ENCODE measurements at regions not wholly inside any gene's neighbourhood (a gene's known extent, or its start where the extent isn't known, plus 50 kb on each side); places are given as distances from the start of the nearest gene placed in this dataset.

DNA sequence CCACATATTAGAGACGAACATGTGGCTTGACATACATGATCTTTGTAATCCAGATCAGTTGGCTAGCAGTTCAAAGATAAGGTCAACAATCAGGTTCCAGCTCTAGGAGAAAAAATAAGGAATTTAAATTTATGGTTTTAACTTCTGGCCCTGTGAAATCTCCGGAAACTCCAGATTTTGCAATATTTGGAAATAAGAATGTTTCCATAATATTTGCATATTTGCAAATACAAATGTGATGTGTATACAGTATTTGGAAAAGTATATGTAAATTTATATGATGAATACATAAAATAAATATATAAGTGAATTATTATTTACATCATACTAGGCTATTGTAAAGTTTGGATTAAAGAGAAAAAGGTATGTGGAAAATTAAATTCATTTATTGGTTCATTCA lies 97.1 kb downstream of the KCNJ2 start:
- TF ChIP-seq STAT1 (IDR thresholded peaks at IDR 0.05; ENCODE audit: unreplicated experiment) (no peak), NANOG (IDR thresholded peaks at IDR 0.05; ENCODE audit: borderline replicate concordance) (no peak), ETS1 (IDR thresholded peaks at IDR 0.05) (no peak), CREB1 (CRISPR knock-in tag; IDR thresholded peaks at IDR 0.05; ENCODE audit: low read depth) (no peak)
- TF ChIP-seq, protein P1, sequence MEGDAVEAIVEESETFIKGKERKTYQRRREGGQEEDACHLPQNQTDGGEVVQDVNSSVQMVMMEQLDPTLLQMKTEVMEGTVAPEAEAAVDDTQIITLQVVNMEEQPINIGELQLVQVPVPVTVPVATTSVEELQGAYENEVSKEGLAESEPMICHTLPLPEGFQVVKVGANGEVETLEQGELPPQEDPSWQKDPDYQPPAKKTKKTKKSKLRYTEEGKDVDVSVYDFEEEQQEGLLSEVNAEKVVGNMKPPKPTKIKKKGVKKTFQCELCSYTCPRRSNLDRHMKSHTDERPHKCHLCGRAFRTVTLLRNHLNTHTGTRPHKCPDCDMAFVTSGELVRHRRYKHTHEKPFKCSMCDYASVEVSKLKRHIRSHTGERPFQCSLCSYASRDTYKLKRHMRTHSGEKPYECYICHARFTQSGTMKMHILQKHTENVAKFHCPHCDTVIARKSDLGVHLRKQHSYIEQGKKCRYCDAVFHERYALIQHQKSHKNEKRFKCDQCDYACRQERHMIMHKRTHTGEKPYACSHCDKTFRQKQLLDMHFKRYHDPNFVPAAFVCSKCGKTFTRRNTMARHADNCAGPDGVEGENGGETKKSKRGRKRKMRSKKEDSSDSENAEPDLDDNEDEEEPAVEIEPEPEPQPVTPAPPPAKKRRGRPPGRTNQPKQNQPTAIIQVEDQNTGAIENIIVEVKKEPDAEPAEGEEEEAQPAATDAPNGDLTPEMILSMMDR (conservative IDR thresholded peaks at IDR 0.05; ENCODE audit: low read depth in 2 of 2), result no peak
- no peaks in the 10 kb centered on the region for H3K36me3 Mint-ChIP-seq (ENCODE audit: low read depth)

DNA sequence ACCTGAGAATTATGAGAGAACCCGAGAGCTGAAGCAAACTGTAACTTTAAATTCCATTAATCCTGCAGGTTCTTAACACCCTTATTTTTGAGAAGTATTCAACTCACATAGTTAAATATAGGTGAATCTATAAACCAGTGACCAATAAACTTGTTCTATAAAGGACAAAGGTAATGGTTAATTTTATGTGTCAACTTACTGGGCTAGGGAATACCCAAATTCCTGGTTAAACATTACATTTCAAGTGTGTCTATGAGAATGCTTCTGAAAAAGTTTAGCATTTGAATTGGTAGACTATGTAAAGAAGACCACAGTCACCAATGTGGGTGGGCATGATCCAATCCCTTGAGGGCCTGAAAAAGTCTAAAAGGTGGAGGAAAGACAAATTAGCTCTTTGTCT lies 99.1 kb downstream of the KCNJ2 start:
- no peaks in the 10 kb centered on the region for H3K27me3 ChIP-seq (ENCODE audit: insufficient read depth)
- ATAC-seq (no peak), DNase-seq (ENCODE audit: low spot score) (no peak)
- no peaks in the 10 kb centered on the region for H3K9me3 Mint-ChIP-seq
- H2AFZ ChIP-seq, result no peak overlapping the region
- H3K4me1 Mint-ChIP-seq, result peaks cover 8% of the 10 kb centered on the region; the same call in 2 of the 3 replicates
- no peaks in the 10 kb centered on the region for H4K20me1 ChIP-seq (replicated peaks; ENCODE audit: insufficient read depth)
- H3K79me2 ChIP-seq (replicated peaks; ENCODE audit: insufficient read depth), result no peaks in the 10 kb centered on the region
- no peak overlapping the region for H3K4me2 ChIP-seq
- H3K4me3 ChIP-seq, result no peak overlapping the region
- H3K27ac ChIP-seq (ENCODE audit: low read depth), result no peak overlapping the region
- no peaks in the 10 kb centered on the region for H3F3A ChIP-seq (replicated peaks; ENCODE audit: low read depth)
- H3K27me3 Mint-ChIP-seq (ENCODE audit: insufficient read depth, low read depth, poor library complexity), result peaks cover 2% of the 10 kb centered on the region
- peaks cover 12% of the 10 kb centered on the region; the same call in 1 of the 2 replicates for H3K4me1 ChIP-seq (ENCODE audit: insufficient read depth)
- no peaks in the 10 kb centered on the region for H3K36me3 Mint-ChIP-seq (ENCODE audit: low read depth)
- H3K36me3 ChIP-seq (ENCODE audit: insufficient read depth), result no peaks in the 10 kb centered on the region
- no peaks in the 10 kb centered on the region for H3K9me2 ChIP-seq (ENCODE audit: insufficient read depth)
- no peak overlapping the region for H3K4me3 Mint-ChIP-seq
- H3K27ac Mint-ChIP-seq, result no peak overlapping the region
- TF ChIP-seq NANOG (IDR thresholded peaks at IDR 0.05; ENCODE audit: borderline replicate concordance), result no peak
- no peak for TF ChIP-seq JUNB (IDR thresholded peaks at IDR 0.05; ENCODE audit: unreplicated experiment)
- TF ChIP-seq, protein P1 (conservative IDR thresholded peaks at IDR 0.05; ENCODE audit: low read depth in 2 of 2), result no peak
- no peak for TF ChIP-seq EZH2phosphoT487 (IDR thresholded peaks at IDR 0.05; ENCODE audit: unreplicated experiment)

More for the DNA sequence above, 97.1 kb downstream of the KCNJ2 start:
- ATAC-seq, result no peak
- Histone ChIP-seq H3K4me2 (no peak overlapping the region), H3K4me1 (ENCODE audit: insufficient read depth) (peaks cover 12% of the 10 kb centered on the region; the same call in 1 of the 2 replicates), H3K79me2 (replicated peaks; ENCODE audit: insufficient read depth) (no peaks in the 10 kb centered on the region), H3K9me2 (ENCODE audit: insufficient read depth) (no peaks in the 10 kb centered on the region), H4K20me1 (replicated peaks; ENCODE audit: insufficient read depth) (no peaks in the 10 kb centered on the region), H3K36me3 (ENCODE audit: insufficient read depth) (no peaks in the 10 kb centered on the region), H3F3A (replicated peaks; ENCODE audit: low read depth) (no peaks in the 10 kb centered on the region), H2AFZ (0 out of 2 replicates have a peak overlapping the region, but pooled peaks have one; percentile 10), H3K4me3 (no peak overlapping the region), H3K27ac (ENCODE audit: low read depth) (no peak overlapping the region), H3K27me3 (ENCODE audit: insufficient read depth) (no peaks in the 10 kb centered on the region)
- no peak for DNase-seq (ENCODE audit: low spot score)
- no peak overlapping the region for H3K4me3 Mint-ChIP-seq
- H3K4me1 Mint-ChIP-seq, result peaks cover 8% of the 10 kb centered on the region; the same call in 2 of the 3 replicates
- no peaks in the 10 kb centered on the region for H3K9me3 Mint-ChIP-seq
- H3K27me3 Mint-ChIP-seq (ENCODE audit: insufficient read depth, low read depth, poor library complexity), result peaks cover 2% of the 10 kb centered on the region
- H3K27ac Mint-ChIP-seq, result no peak overlapping the region

All from GM23338 (cell line).